HCT116 (cell line): ENCODE measurements at regions not wholly inside any gene's neighbourhood (a gene's known extent, or its start where the extent isn't known, plus 50 kb on each side); places are given as distances from the start of the nearest gene placed in this dataset.

Experiments used
- ATAC-seq: fragments of 200-7000 bp; cut with Tn5 transposase; 2 replicates; pipeline ENCODE4 v1.9.1; 2020; ENCODE audit warnings: mild to moderate bottlenecking, moderate library complexity
- BruUV-seq: library from RNA; stranded (reverse); fragments of 400-500 nt; replicated peaks from 2 replicates; lab custom pipeline; 2021; lab: Mats Ljungman, UMichigan
- CTCF ChIA-PET: fragments of 300-600 bp; sonication (Branson Sonifier 250); formaldehyde crosslinking; loops from one replicate; lab custom pipeline; 2021; ENCODE audit warnings: antibody characterized with exemption; lab: Charles Lee
- POLR2A ChIA-PET: fragments of 300-600, 350-600 bp; sonication (Branson Sonifier 250); formaldehyde crosslinking; loops from one replicate; lab custom pipeline; 2021; ENCODE audit warnings: antibody characterized with exemption; lab: Charles Lee
- RAD21 ChIA-PET, 2 experiments: fragments of 300-600 bp; sonication (Branson Sonifier 250); formaldehyde crosslinking; loops; one replicate each; lab custom pipeline; 2023; ENCODE audit warnings: low total read pairs in 2 of 2; ENCODE audit not compliant: uncharacterized antibody in 2 of 2, unreplicated experiment in 2 of 2, low non-redundant PET in 1 of 2; lab: Charles Lee
- DNase-seq: peaks from one replicate; pipeline ENCODE4 v3.0.0-alpha.2; 2010; ENCODE audit warnings: low read depth, low spot score
- H2AFZ ChIP-seq: fragments of 200-600 bp; shearing (Covaris generic), sonication (generic); 2 replicates; pipeline ENCODE4 v1.6.1; 2017; ENCODE audit warnings: low read depth, mixed run types, mixed read lengths, antibody characterized with exemption, low read length; ENCODE audit not compliant: poor library complexity, severe bottlenecking
- H3K27ac ChIP-seq: 2 replicates; pipeline ENCODE4 v1.5.1; 2012; ENCODE audit warnings: low read depth, low read length
- H3K27me3 ChIP-seq: fragments of 200-600 bp; sonication (generic); 2 replicates; pipeline ENCODE4 v1.6.1; 2016; ENCODE audit warnings: mixed run types, low read length, mixed read lengths; ENCODE audit not compliant: insufficient read depth
- H3K36me3 ChIP-seq, 2 experiments: fragments of 200-500 bp in 1 of 2; fragments of 200-600 bp in 1 of 2; sonication (Bioruptor generic) in 1 of 2; sonication (generic) in 1 of 2; 2 replicates each; pipeline versions ENCODE4 v1.5.1 to v1.6.1; 2014 to 2016; ENCODE audit warnings: low read length in 2 of 2, inconsistent platforms in 1 of 2, mixed read lengths in 1 of 2, mixed run types in 1 of 2; ENCODE audit not compliant: insufficient read depth in 2 of 2, control insufficient read depth in 1 of 2
- H3K4me1 ChIP-seq, 2 experiments: fragments of 200-600 bp in 1 of 2; sonication (generic) in 1 of 2; 2 replicates each; pipeline versions ENCODE4 v1.5.1 to v1.6.1; 2012 to 2017; ENCODE audit warnings: low read length in 2 of 2, inconsistent platforms in 1 of 2, mild to moderate bottlenecking in 1 of 2, mixed read lengths in 1 of 2, mixed run types in 1 of 2, moderate library complexity in 1 of 2; ENCODE audit not compliant: insufficient read depth in 2 of 2, control insufficient read depth in 1 of 2
- H3K4me2 ChIP-seq: fragments of 200-600 bp; sonication (generic); 2 replicates; pipeline ENCODE4 v1.6.1; 2017; ENCODE audit warnings: mixed run types, low read length, mixed read lengths
- H3K4me3 ChIP-seq, 2 experiments: fragments of 200-600 bp in 1 of 2; sonication (generic) in 1 of 2; replicated peaks in 1 of 2; 2 replicates each; pipeline ENCODE4 v1.5.1; 2011 to 2016; ENCODE audit warnings: low read length in 2 of 2, control low read depth in 1 of 2, low read depth in 1 of 2, mild to moderate bottlenecking in 1 of 2, mixed read lengths in 1 of 2, mixed run types in 1 of 2
- H3K79me2 ChIP-seq: fragments of 200-600 bp; sonication (generic); 2 replicates; pipeline ENCODE4 v1.6.1; 2017; ENCODE audit warnings: mild to moderate bottlenecking, mixed run types, low read length, moderate library complexity, mixed read lengths; ENCODE audit not compliant: insufficient read depth
- H3K9ac ChIP-seq: fragments of 200-600 bp; sonication (generic); 2 replicates; pipeline ENCODE4 v1.6.1; 2016; ENCODE audit warnings: low read length, mixed read lengths
- H3K9me2 ChIP-seq: fragments of 200-600 bp; sonication (generic), shearing (Covaris generic); 2 replicates; pipeline ENCODE4 v1.6.1; 2017; ENCODE audit warnings: mixed run types, mild to moderate bottlenecking, moderate library complexity; ENCODE audit not compliant: insufficient read depth
- H3K9me3 ChIP-seq, 2 experiments: fragments of 200-500 bp in 1 of 2; fragments of 200-600 bp in 1 of 2; sonication (Bioruptor generic) in 1 of 2; sonication (generic) in 1 of 2; 2 replicates each; pipeline ENCODE4 v1.6.1; 2014 to 2017; ENCODE audit warnings: low read length in 2 of 2, mixed read lengths in 2 of 2, inconsistent platforms in 1 of 2, low read depth in 1 of 2, mild to moderate bottlenecking in 1 of 2, mixed run types in 1 of 2, moderate library complexity in 1 of 2; ENCODE audit not compliant: control insufficient read depth in 1 of 2, insufficient read depth in 1 of 2
- H4K20me1 ChIP-seq: fragments of 200-600 bp; sonication (generic), shearing (Covaris generic); 2 replicates; pipeline ENCODE4 v1.6.1; 2017; ENCODE audit warnings: mixed run types, mild to moderate bottlenecking, moderate library complexity; ENCODE audit not compliant: insufficient read depth
- CBX3 ChIP-seq: IDR thresholded peaks from 2 replicates; pipeline ENCODE4 v1.6.1; 2012; ENCODE audit warnings: low read depth
- CEBPB ChIP-seq: IDR thresholded peaks from 2 replicates; pipeline ENCODE4 v1.6.1; 2012; ENCODE audit warnings: low read depth
- ELF1 ChIP-seq: IDR thresholded peaks from 2 replicates; pipeline ENCODE4 v1.6.1; 2012; ENCODE audit warnings: low read depth, borderline replicate concordance
- EZH2phosphoT487 ChIP-seq: fragments of 200-600 bp; IDR thresholded peaks from 2 replicates; pipeline ENCODE4 v1.6.1; 2018; ENCODE audit warnings: antibody characterized with exemption, borderline replicate concordance
- FOSL1 ChIP-seq: IDR thresholded peaks from 2 replicates; pipeline ENCODE4 v1.6.1; 2012; ENCODE audit warnings: low read depth
- JUND ChIP-seq: IDR thresholded peaks from 2 replicates; pipeline ENCODE4 v1.6.1; 2012
- POLR2AphosphoS5 ChIP-seq: IDR thresholded peaks from 2 replicates; pipeline ENCODE4 v1.6.1; 2011; ENCODE audit warnings: mild to moderate bottlenecking, low read depth, low read length, moderate library complexity
- SIN3A ChIP-seq: IDR thresholded peaks from 2 replicates; pipeline ENCODE4 v1.6.1; 2012; ENCODE audit warnings: low read depth
- TCF7L2 ChIP-seq: IDR thresholded peaks from 2 replicates; pipeline ENCODE4 v1.7.0; 2011; ENCODE audit warnings: borderline replicate concordance, inconsistent platforms; ENCODE audit not compliant: insufficient read depth, insufficient read length; ENCODE audit errors: extremely low read depth
- ZBTB33 ChIP-seq: IDR thresholded peaks from 2 replicates; pipeline ENCODE4 v1.6.1; 2011; ENCODE audit warnings: mild to moderate bottlenecking, low read length, moderate library complexity; ENCODE audit not compliant: insufficient replicate concordance; ENCODE audit errors: extremely low read depth
- ZNF274 ChIP-seq: fragments of 200-500 bp; sonication (Bioruptor generic); IDR thresholded peaks from 2 replicates; pipeline ENCODE4 v1.6.1; 2014; ENCODE audit warnings: mild to moderate bottlenecking, low read depth, low read length, inconsistent platforms
- intact Hi-C: fragments of 100-400 bp; cut with micrococcal nuclease; formaldehyde crosslinking; loops from 2 replicates; pipeline ENCODE4 v1.10.0; 2022
- TF ChIP-seq, protein P1 (sequence below): IDR thresholded peaks from 2 replicates; pipeline ENCODE4 v1.6.1; 2012
- TF ChIP-seq, protein P2 (sequence below), 3 experiments: fragments of 200-600 bp in 1 of 3; sonication (generic) in 1 of 3; IDR thresholded peaks in 2 of 3; conservative IDR thresholded peaks in 1 of 3; 2 replicates each; pipeline ENCODE4 v1.5.1; 2012 to 2017; ENCODE audit warnings: low read depth in 2 of 3, low read length in 2 of 3, antibody characterized with exemption in 1 of 3, borderline replicate concordance in 1 of 3, control low read depth in 1 of 3, mild to moderate bottlenecking in 1 of 3, mixed read lengths in 1 of 3, mixed run types in 1 of 3, moderate library complexity in 1 of 3; ENCODE audit not compliant: insufficient read depth in 1 of 3

DNA sequence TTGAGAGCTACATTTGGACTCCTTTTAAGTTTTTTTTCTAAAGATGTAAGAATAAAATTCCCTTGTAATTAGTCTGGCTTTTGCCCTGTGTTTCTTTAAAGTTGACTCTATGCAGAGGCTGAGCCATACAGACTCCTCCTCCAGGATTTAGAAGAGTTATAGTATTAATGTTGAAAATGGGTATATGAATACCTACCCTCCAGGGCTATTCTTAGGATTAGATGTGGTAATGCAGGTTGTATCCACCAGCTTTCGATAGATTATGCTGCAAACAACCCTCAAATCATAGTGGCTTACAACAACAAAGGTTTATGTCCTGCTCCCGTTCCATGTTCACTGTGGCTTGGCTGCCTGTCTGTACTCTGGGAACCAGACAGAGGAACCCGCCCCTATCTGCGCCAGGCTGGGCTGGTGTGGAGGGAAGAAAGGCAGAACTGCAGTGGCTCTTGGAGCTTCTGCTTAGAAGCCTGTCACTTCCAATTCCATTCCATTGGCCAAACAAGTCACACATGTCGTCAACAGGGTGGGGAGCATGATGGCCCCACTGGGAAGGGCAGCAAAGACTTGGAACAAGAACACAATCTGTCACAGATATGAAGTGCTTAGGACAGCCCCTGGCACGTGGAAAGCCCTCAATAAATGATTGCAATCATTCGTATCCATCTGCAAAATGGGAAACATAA lies 290.8 kb downstream of the FOXO1 start:
- Histone ChIP-seq H3K9me2 (no peaks in the 10 kb centered on the region), H3K4me1 (no peaks in the 10 kb centered on the region), H3K9me3 (peaks cover 0 to 3% of the 10 kb centered on the region in 2 experiments; a peak in 1 of 4 replicates), H3K4me2 (no peak overlapping the region), H3K9ac (no peak overlapping the region), H2AFZ (no peak overlapping the region), H3K79me2 (no peaks in the 10 kb centered on the region), H3K27me3 (no peaks in the 10 kb centered on the region), H3K4me3 (no peak overlapping the region), H3K36me3 (no peaks in the 10 kb centered on the region), H3K27ac (no peak overlapping the region), H4K20me1 (no peaks in the 10 kb centered on the region)
- RAD21 ChIA-PET: no interaction called here
- CTCF ChIA-PET: no interaction called here
- no TSS peak for BruUV-seq
- POLR2A ChIA-PET: no interaction called here
- intact Hi-C loops: no loop called here
- ATAC-seq (no peak), DNase-seq (no peak)
- no peak for TF ChIP-seq CBX3
- no peak for TF ChIP-seq FOSL1
- TF ChIP-seq, protein P1, sequence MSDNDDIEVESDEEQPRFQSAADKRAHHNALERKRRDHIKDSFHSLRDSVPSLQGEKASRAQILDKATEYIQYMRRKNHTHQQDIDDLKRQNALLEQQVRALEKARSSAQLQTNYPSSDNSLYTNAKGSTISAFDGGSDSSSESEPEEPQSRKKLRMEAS: no peak

DNA sequence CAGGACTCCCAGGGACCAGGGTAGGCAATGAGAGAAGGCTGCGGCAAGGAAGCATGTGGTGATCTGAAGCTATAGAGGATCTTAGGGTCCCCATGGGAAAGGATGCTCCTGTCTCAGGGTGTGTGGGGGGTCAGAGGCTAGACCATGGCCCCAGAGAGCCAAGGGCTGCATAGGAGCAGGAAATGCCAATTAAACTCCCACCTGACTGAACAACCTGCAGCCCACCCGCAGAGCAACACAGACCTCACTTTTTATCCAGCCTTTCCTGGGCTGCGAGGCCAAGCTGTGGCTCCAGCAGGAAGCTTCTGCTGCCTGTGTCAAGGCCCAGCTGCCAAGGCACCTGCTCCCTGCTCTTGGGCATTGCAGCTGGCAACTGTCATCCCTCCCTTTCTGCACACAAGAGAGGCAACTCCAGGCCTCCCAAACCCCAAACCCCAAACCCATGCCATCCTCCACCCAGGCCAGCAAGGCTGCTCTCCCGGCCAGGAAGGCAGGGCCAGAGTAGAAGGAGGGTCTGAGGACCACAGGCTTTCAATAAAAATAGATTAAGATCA lies 290.1 kb downstream of the FOXO1 start:
- H2AFZ ChIP-seq: no peak overlapping the region
- intact Hi-C loops: no loop called here
- TF ChIP-seq, protein P1: no peak
- TF ChIP-seq FOSL1: no peak
- no peak for TF ChIP-seq POLR2AphosphoS5
- no peak for TF ChIP-seq CEBPB
- TF ChIP-seq ELF1: no peak
- no peak for TF ChIP-seq ZBTB33
- TF ChIP-seq, protein P2, sequence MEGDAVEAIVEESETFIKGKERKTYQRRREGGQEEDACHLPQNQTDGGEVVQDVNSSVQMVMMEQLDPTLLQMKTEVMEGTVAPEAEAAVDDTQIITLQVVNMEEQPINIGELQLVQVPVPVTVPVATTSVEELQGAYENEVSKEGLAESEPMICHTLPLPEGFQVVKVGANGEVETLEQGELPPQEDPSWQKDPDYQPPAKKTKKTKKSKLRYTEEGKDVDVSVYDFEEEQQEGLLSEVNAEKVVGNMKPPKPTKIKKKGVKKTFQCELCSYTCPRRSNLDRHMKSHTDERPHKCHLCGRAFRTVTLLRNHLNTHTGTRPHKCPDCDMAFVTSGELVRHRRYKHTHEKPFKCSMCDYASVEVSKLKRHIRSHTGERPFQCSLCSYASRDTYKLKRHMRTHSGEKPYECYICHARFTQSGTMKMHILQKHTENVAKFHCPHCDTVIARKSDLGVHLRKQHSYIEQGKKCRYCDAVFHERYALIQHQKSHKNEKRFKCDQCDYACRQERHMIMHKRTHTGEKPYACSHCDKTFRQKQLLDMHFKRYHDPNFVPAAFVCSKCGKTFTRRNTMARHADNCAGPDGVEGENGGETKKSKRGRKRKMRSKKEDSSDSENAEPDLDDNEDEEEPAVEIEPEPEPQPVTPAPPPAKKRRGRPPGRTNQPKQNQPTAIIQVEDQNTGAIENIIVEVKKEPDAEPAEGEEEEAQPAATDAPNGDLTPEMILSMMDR (IDR thresholded peaks at IDR 0.05 in 2 of 3, conservative IDR thresholded peaks at IDR 0.05 in 1 of 3; ENCODE audit: borderline replicate concordance in 1 of 3, insufficient read depth in 1 of 3, low read depth in 2 of 3, low read length in 2 of 3): no peak
- no peak for TF ChIP-seq ZNF274
- no peak for TF ChIP-seq EZH2phosphoT487
- no peak for TF ChIP-seq JUND
- no peak for TF ChIP-seq TCF7L2
- TF ChIP-seq SIN3A: no peak
- no peak for TF ChIP-seq CBX3

More for the DNA sequence above, 290.1 kb downstream of the FOXO1 start:
- Histone ChIP-seq H3K27ac (no peak overlapping the region), H3K9me2 (no peaks in the 10 kb centered on the region), H3K9me3 (peaks cover 0 to 3% of the 10 kb centered on the region in 2 experiments; a peak in 1 of 4 replicates), H4K20me1 (no peaks in the 10 kb centered on the region), H3K9ac (no peak overlapping the region), H3K4me3 (no peak overlapping the region), H3K4me1 (no peaks in the 10 kb centered on the region), H3K27me3 (no peaks in the 10 kb centered on the region), H3K79me2 (no peaks in the 10 kb centered on the region), H3K4me2 (no peak overlapping the region), H3K36me3 (no peaks in the 10 kb centered on the region)
- no TSS peak for BruUV-seq
- ChIA-PET RAD21 (no interaction called here), POLR2A (interaction anchor here (0.6 kb wide), 1 partner anchor 12 kb away, joined by 3 read pairs; no protein-coding TSS in a partner anchor), CTCF (no interaction called here)
- no peak for ATAC-seq
- no peak for DNase-seq
